ENCODE measurements at regions not wholly inside any gene's neighbourhood (a gene's known extent, or its start where the extent isn't known, plus 50 kb on each side); places are given as distances from the start of the nearest gene placed in this dataset.

DNA sequence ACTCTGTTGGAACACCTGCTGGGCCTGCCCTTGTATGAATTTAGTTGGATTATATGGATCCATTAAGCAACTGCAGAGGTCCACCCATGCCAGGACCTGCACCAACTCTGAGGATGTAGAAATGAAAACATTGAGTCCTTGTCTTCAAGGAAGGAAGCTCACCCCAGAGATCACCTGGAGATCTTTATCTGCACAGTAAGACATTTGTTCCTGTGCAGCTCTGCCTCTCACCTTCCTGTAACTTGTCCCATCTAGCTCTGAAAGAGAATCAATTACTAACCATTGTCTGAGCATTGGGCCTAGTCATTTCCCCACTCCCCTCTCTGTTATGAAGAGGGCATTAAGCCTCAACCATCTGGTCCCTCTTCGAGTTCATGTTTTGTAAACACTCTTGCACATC is 105.2 kb upstream of the YWHAQ start:
- TF ChIP-seq, protein P1, sequence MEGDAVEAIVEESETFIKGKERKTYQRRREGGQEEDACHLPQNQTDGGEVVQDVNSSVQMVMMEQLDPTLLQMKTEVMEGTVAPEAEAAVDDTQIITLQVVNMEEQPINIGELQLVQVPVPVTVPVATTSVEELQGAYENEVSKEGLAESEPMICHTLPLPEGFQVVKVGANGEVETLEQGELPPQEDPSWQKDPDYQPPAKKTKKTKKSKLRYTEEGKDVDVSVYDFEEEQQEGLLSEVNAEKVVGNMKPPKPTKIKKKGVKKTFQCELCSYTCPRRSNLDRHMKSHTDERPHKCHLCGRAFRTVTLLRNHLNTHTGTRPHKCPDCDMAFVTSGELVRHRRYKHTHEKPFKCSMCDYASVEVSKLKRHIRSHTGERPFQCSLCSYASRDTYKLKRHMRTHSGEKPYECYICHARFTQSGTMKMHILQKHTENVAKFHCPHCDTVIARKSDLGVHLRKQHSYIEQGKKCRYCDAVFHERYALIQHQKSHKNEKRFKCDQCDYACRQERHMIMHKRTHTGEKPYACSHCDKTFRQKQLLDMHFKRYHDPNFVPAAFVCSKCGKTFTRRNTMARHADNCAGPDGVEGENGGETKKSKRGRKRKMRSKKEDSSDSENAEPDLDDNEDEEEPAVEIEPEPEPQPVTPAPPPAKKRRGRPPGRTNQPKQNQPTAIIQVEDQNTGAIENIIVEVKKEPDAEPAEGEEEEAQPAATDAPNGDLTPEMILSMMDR (IDR thresholded peaks at IDR 0.05; ENCODE audit: low read length, missing control alignments): no peak
- no peak overlapping the region for H3K4me3 ChIP-seq (replicated peaks; ENCODE audit: low read depth, low read length)
- DNase-seq (ENCODE audit: low read depth): no peak

DNA sequence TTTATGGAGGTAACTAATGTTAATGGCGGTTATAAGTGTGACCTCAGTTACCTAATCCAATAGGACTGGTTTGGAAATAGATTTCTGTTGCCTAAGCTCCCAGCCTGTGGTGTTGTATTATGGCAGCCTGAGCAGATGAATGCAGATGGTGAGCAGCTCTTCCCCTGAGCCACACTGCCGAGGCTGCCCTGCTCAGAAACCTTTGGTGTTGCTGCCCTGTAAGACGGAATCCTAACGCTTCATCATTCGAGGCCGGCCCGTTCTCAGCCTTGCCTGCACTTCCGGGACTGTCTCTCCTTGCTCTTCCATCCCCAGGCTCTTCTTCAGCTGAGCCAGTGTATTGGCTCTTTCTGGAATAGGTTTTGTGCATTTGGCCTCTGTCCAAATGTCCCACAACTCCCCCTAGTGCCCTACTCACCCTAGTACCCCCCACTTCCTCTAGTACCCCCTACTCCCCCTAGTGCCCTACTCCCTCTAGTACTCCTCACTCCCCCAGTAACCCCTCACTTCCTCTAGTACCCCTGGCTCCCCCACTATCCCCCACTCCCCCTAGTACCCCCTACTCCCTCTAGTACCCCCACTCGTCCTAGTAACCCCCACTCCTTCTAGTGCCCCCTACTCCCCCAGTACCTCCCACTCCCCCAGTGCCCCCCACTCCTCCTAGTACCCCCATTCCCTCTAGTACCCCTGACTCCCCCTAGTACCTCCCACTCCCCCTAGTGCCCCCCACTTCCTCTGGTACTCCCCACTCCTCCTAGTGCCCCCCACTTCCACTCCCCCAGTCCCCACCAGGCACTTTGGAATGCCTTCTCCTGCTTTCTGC is 106.0 kb upstream of the TAF1B start:
- TF ChIP-seq, protein P1 (IDR thresholded peaks at IDR 0.05; ENCODE audit: low read length, missing control alignments): peak; percentile 17
- DNase-seq (ENCODE audit: low read depth): peak; percentile 39
- H3K4me3 ChIP-seq (replicated peaks; ENCODE audit: low read depth, low read length): no peak overlapping the region

DNA sequence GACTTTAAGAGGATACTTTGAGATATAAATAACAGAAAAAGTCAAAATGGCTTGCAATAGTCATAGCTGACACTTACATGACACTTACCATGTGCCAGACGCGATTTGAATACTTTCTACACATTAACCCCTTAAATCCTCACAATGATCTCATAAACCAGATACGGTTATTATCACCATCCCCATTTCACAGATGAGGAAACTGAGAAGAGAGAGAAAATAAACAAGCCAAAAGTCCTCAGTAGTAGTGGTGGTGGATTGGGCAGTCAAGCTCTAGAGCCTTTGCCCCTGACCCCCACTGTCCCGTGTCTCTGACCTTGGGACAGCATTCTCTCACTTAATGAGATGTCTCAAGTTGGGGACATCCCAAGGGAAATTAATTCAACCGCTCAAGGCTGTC is 105.2 kb upstream of the TAF1B start:
- H3K4me3 ChIP-seq (replicated peaks; ENCODE audit: low read depth, low read length): no peak overlapping the region
- TF ChIP-seq, protein P1 (IDR thresholded peaks at IDR 0.05; ENCODE audit: low read length, missing control alignments): no peak
- DNase-seq (ENCODE audit: low read depth): no peak

DNA sequence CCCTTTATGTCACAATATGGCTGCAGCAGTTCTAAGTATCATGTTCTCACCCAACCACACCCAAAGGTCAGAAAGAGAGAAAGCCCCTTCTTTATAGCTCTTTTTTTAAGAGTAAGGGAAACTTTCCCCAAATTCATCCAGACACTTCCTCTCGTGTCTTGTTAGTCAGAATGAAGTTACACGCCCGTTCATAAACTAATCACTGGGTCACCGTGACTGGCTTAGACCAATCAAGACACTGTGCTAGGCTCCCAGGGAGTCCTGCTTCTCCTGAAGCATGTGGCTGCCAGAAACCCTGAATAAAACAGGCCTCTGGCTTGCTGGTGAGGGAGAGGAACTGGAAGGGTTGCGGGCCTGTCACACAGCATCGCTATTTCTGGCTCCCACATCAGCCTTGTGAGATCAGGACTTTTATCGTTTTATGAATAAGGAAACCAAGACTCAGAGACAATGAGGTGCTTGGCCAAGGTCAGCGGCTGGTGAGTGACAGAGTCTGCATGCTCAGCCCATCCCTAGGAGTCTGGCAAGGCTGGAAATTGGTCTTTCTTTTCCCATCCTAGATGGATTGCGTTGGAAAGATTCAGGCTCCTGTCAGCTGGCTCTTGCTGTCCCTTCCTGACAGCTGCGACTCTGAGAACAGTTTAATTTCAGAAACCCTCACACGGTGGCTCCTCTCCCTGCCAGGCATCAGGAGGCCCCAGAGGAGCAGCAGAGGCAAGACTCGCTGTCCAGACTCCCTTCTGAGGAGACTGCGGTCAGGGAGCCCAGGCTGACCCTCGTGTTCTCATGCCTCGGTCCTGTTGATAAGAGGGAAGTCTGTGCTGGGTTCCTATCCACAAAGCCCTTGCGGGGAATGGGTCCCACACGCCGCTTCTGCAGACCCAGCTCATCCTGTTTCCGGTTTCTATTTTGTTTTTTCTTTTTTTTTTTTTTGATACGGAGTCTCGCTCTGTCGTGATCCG is 104.5 kb upstream of the TAF1B start:
- TF ChIP-seq, protein P1 (IDR thresholded peaks at IDR 0.05; ENCODE audit: low read length, missing control alignments): no peak
- H3K4me3 ChIP-seq (replicated peaks; ENCODE audit: low read depth, low read length): peak overlapping the region; percentile 19
- DNase-seq (ENCODE audit: low read depth): peak; percentile 37

DNA sequence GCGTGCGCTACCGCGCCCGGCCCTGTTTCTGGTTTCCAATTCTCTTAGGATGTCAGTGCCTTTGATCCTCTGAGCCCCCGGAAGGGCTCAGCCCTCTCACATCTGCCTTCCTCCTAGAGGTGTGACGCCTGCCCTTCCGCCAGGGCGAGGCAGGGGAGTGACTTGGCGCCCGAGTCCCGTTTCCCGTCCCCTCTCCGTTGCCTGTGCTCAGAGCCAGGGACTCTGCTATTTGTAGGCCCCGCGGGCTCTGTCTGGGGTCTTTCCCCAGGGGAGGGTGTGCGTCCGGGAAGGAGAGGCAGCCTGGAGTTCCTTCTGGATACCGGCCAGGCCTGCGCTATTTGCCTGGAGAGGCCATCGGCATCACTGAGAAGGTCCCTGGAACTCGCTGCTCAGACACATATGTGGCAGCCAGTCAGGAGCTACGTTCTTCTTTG is 103.7 kb upstream of the TAF1B start:
- DNase-seq (ENCODE audit: low read depth): peak; percentile 16
- TF ChIP-seq, protein P1 (IDR thresholded peaks at IDR 0.05; ENCODE audit: low read length, missing control alignments): no peak
- H3K4me3 ChIP-seq (replicated peaks; ENCODE audit: low read depth, low read length): no peak overlapping the region

DNA sequence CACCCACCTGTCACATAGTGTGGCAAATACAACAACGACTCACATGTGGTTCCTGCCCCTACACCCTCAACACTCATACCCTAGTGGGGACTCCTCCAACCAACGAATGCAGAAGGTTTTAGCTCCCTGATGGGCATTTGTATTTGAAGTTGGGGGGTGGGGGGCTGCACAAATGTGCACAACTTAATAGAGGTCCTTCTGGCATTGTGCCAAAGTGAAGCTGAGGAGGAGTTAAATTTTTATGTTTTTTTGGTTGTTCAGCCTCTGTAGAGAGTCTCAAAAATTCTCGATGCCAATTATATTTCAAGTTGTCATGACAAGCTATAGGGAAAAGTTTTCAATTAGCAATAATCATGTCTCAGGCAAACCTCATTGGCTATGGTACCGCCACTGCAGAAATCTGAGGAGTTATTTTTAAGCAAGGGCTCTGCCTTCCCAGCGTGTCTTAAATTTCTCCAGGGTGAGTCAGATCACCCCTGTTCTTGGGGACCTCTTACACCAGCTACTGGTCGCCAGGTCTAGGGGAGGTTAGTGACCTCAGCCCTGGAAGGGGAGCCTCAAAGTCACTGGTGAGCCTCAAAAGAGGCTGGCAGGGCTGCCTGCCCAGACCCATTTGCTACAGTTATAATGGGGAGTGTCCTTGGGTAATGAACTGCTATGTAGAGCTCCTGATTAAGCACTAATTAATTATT is 102.7 kb upstream of the TAF1B start:
- no peak overlapping the region for H3K4me3 ChIP-seq (replicated peaks; ENCODE audit: low read depth, low read length)
- DNase-seq (ENCODE audit: low read depth): no peak

More for the DNA sequence above, 102.7 kb upstream of the TAF1B start:
- TF ChIP-seq, protein P1 (IDR thresholded peaks at IDR 0.05; ENCODE audit: low read length, missing control alignments): no peak

Data from fibroblast of pulmonary artery (primary cell).